HG03066 (cell line): ENCODE measurements at regions not wholly inside any gene's neighbourhood (a gene's known extent, or its start where the extent isn't known, plus 50 kb on each side); places are given as distances from the start of the nearest gene placed in this dataset.
"Not testable (repeated sequence)": the region's sequence is repeated elsewhere in the genome, so short reads cannot be mapped to it uniquely, and the experiment has no call there.

Source experiments
- ATAC-seq: cut with Tn5 transposase; IDR thresholded peaks from one replicate; pipeline ENCODE4 v1.9.1; 2021; ENCODE audit warnings: low read depth; ENCODE audit not compliant: unreplicated experiment

GRCh38 chr3:127420829-127421228 is 133.0 kb upstream of the PRR20G start:
- no peak for ATAC-seq

DNA sequence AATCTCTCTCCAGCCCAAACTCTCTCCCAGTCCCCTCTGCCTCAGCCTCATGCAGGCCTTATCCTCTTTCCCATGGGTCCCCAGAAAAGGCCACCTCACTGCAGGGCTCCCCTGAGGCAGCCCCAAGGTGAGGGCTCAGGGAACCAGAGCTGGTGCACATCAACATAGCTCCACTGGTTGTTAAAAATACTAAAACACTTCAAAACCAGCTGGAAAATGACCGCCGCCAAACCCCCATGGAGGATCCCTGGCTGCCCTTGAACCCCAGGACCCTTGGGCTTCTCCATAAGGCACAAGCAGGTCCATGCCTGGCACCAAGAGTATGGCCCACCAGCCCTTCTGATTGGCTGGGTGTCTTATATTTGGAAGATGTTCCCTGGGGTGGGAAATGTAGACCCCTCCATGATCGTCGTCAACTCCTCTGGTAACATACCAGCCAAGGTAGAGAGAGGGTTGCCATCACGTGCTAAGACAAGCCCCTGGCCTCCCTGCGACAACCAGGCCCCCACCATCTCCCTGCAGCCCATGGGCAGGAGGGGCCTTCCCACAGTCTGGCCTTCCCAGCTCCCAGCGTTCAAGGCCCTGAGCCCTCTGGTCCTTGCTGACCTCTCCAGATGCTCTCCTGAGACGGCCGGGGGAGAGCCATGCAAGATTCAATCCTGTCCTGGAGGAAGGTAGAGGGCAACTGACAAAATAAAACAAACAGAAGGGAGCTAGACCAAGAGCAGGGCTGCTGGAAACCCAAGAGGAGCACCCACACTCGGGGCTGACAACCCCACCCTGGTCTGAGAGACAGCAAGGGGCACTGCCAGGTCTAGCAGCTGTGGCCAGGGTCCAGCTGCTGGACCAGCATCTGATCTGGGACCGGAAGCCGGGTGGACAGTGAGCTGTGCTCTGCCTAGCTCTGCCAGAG is 132.1 kb upstream of the PRR20G start:
- ATAC-seq = no peak

GRCh38 chr3:127419182-127419581 is 131.3 kb upstream of the PRR20G start:
- no peak for ATAC-seq

DNA sequence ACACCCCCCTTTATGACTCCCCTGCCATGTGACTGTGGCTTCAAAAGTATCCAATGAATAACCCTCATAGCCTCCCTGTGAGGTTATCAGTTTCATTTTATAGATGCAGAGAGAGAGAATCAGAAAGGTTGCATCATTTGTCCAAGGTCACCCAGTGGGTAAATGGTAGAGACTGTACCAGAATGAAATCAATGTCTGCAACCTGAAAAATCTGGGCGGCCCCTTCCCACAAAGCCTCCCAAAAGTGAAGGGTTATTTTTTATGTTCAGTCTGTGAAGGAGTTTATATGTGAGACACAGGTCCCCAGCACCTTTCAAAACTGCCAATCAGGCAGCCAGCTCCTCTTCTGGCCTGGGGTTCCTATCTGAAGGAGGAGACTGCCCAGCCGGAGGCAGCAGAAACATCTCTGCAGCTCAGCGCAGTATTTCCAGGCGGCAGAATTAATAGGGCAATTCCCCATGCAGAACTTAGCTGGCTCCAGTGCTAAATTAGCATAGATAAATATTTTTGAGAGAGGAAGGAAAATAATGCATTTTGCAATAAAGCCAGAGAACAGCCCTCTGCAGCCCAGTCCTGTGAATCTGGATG is 130.8 kb upstream of the PRR20G start:
- no peak for ATAC-seq

DNA sequence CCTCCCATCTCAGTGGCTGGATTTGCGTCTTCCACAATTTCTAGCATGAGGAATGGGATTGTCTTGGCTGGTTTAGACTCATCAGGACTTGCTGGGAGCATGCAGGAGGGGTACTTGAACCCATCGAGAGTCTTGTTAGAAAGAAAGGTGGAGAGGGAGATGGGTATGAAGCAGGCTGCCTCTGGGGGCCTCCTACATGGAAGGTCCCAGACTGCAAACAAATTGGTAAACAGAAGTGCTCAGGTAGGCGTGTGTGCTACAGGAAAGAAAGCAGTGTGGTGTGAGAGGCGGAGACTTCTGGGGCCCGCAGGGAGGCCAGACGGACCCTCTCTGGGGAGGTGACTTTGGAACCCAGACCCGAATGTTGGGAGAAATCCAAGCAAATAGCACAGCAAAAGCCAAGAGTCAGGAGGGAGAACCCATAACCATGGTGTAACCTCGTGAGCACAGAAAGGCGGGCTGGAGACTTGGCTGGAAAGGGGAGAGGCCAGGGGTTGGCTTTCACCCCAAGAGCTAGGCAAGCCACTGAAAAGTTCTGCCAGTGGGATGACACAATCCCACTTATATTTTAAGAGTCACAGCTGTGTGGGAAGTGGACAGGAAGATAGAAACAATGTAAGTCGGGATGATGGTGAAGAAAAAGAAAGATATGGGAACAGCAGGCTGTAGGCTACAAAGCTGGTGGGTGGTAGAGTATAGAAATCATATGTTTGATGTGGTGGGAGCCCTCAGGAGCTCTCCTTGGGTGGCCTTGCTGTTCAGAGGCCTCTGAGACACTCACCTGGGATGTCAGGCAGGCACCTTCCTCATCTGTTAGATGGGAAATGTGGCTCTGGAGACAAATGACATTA is 130.1 kb upstream of the PRR20G start:
- ATAC-seq = no peak

- no peak for ATAC-seq
These were observed 126.0 kb upstream of the PRR20G start for GRCh38 chr3:127413871-127414270.

- ATAC-seq = no peak
These were observed 125.5 kb upstream of the PRR20G start for GRCh38 chr3:127413318-127413673.

DNA sequence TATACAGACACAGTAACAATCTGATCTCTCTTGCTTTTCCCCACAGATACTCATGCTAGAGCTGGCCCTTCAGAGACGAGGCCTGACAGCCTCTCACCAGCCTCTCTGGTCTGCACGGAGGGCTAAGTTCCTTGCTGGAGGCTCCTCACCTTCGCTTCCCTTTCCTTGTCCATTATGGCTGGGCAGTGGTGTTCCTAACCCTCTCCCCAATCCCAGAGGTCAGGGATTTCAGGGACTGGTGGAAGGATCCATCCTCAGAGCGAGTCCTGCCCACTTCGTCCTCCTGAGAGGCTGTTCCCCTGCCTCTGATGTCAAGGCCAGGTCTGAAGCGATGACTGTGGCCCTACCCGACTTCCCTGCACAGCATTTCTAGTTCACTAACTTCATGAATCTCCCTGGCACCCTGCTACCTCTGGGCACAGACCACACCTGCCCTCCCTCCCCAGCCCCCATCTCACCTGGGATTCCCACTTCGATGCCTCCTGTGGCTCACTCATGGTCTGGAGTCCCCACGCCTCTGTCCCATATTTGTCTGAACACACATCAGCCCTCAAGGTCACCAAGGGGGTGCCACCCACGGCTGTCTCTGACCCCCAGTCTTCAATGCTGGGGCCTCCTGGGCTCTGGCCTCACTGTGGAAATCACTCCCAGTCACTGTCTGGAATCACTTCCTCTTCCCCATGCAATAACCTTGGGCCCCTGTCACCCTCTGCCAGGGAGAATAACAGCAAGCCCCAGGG is 124.9 kb upstream of the PRR20G start:
- no peak for ATAC-seq

GRCh38 chr3:127411875-127412274 is 124.0 kb upstream of the PRR20G start:
- ATAC-seq = not testable (repeated sequence)

GRCh38 chr3:127411083-127411727 is 123.4 kb upstream of the PRR20G start:
- no peak for ATAC-seq

DNA sequence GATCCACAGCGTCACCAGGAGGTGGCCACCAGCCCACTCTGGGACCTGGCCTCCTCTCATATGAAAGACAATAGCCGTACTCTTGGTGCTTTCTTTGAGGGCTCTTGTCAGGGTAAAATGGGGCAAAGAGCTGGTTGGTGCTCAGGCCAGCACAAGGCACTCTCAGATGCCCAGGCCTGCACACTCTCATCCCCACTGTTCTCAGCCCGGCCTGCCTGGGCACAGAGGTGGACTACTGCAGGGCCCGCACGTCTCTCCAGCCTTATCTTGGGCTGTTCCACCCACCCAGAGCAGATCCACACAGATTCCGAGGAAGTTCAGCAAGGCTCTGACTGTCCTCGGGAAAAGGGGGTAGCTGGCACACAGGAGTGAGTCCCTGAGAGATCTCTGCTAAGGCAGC is 122.8 kb upstream of the PRR20G start:
- no peak for ATAC-seq

- ATAC-seq = no peak
These were observed 122.3 kb upstream of the PRR20G start for GRCh38 chr3:127410137-127410488.

DNA sequence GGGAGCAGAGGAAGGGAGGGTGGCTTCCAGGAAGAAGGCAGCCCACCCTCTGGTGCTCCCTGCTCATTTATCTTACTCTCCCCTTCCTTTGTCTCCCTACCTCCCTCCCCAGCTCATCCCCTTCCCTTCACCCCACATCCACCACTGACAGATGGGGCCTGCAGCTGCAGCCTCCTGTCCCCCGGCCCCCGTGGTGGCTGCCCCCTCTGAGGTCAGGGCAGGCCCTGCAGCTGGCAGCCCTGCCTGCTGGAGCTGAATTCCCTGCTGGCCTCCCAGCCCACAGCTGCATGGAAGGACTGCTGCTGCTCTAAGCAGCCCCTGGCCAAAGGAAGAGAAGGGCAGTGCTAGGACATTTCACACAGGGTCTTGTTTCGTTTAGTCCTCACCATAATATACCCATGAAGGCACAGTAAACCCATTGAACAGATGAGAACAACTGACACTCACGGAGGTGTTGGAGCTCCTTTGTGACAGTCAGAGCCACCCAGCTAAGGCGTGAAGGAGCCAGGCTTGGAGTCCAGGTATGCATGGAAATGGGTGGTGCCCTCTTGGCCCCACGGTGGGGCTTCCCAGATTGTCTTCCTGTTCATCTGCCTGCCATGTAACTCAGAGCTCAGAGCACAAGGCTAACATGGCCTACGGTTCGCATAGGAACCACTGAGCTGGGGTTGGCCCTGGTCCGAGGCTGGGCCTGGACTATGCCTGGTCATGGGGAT is 121.7 kb upstream of the PRR20G start:
- ATAC-seq = no peak

GRCh38 chr3:127408684-127409420 is 121.0 kb upstream of the PRR20G start:
- no peak for ATAC-seq

DNA sequence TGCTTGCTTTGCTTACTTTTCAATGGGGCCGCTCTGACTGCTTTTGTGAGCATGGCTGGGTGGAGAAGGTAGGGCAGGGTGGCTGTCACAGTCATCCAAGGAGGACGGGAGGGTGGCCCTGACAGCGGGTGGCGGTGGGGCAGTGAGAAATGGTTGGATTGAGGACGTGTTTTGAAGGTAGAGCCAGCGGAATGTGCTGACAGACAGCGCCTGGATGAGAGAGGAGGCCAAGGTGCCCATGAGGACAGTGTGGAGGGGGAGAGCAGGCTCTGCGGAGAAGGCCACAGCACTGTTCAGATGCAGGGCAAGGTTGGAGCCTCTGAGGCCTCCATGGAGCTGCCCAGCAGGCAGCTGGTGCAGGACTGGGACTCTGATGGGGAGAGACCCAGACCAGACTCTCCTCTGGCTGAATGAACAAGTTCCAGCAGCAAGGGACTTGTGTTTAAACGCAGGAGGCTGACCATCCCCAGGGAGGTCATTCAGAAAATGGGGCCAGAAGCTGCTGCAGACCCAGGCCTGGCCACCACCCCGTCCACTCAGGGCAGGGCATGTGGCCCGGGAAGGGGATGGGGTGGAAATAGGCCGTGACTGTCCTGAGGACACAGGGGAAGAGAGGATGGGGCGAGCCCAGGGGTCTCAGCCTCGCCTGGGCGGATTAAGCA is 120.3 kb upstream of the PRR20G start:
- no peak for ATAC-seq

DNA sequence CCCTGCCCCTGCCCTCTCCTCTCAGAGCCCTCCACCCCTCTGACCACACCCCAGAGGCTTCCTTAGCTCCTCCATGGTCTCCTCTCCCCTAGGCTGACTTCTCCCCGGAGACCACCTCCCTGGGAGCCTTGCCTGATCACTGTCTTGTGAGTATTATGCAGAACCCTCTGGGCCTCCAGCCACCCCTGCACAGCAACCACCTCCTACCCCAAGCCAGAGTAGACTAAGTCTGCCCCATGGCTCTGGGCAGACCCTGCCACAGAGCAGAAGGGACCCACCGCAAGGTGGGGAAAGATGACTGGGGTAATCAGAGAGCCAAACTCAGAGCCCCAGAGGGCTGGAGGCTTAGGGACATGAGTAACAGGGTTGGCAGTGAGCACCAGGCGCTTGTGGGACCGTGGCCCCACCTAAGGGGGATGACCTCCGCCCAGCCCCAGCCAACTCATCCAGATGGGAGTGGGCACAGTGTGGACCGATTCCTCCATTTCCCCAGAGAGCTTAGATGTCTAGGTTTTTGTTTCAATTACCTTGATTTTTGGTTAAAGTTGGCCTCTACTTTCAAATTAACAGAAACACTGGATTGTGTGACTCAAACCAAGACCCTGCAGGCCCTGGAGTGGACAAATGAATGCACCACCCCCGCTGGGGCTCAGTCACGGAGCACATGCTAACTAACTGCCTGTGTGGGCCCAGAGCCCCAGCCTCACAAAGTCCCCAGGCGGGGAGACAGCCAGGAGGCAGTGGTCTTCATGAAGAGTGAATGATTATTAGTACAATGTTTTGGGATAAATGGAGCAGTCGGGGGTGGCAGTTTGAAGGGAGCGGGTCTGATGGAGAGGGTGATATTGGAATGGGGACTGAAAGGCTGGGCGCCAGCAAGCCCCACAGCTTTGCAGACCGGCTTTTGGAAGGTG is 119.4 kb upstream of the PRR20G start:
- ATAC-seq = no peak

DNA sequence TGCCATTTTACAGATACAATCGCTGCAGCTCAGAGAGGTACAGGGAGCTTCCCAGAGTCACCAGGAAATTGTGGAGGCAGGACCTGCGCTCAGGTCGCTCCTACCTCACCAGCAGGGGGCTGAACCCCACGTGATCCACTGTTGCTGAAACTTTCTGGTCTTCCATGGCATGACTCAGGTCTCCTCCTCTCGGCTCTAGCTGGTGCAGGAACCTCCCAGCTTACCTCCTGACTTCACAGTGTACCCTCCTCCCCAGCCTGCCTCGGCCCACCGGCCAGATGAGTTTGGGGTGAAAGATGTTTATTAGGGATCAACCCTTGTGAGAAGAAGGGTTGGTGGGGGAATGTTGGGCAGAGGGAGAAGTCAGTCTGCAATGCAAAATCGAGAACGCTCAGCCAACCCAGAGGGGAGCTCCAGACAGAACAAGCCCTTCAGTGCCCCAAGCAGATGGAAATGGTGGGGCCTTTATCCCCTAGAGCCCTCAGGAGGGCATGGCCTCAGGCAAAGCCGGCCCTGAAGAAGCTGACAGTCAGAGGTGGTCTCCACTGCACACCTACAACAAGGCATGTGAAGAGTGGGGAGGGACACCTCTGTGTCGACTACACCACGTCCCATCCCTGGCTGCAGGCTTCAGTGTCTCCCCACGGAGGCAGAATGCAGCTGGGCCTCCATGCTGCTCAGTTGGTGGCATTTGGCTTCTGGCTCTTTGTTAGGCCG is 118.6 kb upstream of the PRR20G start:
- ATAC-seq = no peak
